ENCODE measurements at regions not wholly inside any gene's neighbourhood (a gene's known extent, or its start where the extent isn't known, plus 50 kb on each side); places are given as distances from the start of the nearest gene placed in this dataset.
A peak's percentile ranks its signal among the peaks of the same experiment; 100 is the strongest.

DNA sequence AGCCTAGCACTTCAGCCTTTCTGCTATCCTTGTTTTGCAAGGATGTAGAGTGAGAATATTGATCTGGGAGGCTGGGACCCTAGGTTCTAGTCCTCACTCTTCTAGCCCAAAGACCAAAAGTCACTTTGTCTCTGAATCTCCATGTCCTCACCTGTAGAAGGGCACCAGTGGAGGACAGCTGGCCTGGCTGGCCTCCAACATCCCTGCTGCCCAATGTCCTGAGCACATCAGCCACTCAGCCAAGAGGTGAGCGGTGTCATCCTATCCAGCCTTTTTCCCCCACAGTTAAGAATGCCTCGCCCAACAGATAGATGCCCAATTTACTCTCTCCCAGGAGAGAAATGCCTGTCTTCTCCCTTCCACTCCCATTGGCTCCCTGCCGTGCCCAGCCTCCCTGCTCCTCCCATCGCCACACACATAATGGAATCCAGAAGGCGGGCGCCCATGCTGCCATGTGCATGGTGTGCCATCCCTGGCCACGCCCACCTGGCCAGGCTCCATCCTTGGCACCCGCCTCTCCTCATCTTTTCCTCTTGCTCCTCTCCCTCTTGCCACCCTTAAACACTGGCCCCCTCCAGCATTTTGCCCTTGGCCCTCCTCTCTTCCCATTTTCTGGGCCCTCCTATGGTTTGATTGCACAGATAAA lies 157.3 kb upstream of the SDK2 start:
- no peak for DNase-seq (ENCODE audit: extremely low read depth, low read depth)

DNA sequence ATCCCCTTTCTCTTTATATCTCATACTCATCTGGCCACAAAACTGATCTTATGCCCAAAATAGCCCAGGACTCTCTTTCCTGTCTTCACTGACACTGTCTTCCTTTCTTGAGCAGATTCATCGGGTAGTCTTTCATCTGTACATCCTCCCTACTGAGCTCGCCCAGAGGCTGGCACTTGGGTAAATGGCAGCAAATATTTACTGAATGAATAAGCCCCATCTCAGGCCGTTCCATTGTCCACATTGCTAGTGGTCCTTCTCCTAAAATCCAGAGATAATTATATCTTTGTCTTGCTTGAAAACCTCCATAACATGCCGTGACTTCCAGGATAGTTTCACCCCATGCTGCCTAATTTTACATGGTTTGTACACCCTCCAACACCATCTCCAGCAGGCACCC lies 158.1 kb upstream of the SDK2 start:
- DNase-seq (ENCODE audit: extremely low read depth, low read depth), result no peak

DNA sequence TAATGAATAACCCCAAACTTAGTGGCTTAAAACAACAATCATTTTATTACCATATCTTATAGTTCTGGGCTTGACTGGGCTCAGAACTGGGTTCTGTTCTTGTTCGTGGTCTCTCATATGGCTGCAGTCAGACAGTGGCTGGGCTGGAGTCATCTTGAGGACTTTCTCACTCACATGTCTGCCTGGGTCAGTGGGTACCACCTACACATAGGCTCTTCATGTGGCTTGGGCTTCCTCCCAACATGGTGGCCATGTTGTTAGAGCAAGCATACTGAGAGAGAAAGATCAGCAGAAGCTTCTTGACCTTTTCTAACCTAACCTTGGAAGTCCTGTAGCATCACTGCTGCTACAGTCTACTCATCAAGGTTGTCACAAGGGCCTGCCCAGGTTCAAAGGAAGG lies 158.6 kb upstream of the SDK2 start:
- no peak for DNase-seq (ENCODE audit: extremely low read depth, low read depth)

GRCh38 chr17:73803964-73804435 lies 159.8 kb upstream of the SDK2 start:
- no peak for DNase-seq (ENCODE audit: extremely low read depth, low read depth)

DNA sequence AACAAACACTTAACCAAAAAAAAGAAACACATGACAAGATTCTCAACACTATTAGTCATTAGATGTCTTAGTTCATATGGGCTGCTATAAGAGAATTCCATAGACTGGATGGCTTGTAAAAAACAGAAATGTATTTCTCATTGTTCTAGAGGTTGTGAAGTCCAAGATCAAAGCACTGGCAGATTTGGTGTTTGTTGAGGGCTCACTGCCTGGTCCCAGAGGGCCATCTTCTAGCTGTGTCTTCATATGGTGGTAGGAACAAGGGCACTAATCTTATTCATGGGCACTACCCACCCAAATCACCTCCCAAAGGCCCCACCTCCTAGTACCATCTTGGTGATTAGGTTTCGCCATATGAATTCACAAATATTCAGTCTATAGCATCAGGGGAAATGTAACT lies 162.5 kb upstream of the SDK2 start:
- no peak for DNase-seq (ENCODE audit: extremely low read depth, low read depth)

DNA sequence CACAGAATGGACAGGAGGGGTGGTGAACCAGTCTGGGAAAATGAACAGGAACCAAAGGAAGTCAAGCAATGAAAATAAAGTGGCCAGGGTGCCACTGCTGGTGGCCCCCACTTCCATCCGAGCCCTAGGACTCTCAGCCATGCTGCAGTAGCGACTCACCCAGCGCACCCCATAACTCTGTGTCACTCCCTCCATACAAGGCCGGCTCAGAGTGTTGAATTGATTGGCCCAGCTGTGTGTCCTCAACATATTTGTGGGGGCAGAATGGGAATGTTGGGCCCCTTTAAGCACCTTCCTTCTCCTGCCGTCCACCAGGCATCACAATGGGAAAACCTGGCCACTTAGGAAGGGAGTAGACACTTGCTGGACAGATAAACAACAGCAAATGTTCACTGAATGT lies 169.0 kb upstream of the SDK2 start:
- no peak for DNase-seq (ENCODE audit: extremely low read depth, low read depth)

DNA sequence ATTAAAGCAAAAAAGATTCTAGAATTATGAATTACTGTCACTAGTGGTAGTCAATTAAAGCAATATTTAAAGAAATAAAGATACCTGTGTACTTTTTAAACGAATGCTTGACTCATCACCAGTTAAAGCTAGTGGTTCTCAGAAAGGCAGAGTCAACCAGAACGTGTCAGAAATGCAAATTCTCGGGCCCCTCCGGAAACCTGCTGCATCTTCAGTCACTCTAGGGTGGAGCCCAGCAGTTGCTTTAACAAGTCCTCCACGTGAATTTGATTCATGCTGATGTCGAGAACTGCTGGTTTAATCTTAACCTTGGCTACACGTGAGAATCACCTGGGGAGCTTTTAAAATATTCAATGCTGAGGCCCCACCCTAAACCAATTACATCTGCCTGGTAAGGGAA lies 169.8 kb upstream of the SDK2 start:
- no peak for DNase-seq (ENCODE audit: extremely low read depth, low read depth)

- no peak for DNase-seq (ENCODE audit: extremely low read depth, low read depth)
Measured at GRCh38 chr17:73815474-73815873, 171.2 kb upstream of the SDK2 start.

GRCh38 chr17:73819440-73820395 lies 175.5 kb upstream of the SDK2 start:
- DNase-seq (ENCODE audit: extremely low read depth, low read depth), result no peak

DNA sequence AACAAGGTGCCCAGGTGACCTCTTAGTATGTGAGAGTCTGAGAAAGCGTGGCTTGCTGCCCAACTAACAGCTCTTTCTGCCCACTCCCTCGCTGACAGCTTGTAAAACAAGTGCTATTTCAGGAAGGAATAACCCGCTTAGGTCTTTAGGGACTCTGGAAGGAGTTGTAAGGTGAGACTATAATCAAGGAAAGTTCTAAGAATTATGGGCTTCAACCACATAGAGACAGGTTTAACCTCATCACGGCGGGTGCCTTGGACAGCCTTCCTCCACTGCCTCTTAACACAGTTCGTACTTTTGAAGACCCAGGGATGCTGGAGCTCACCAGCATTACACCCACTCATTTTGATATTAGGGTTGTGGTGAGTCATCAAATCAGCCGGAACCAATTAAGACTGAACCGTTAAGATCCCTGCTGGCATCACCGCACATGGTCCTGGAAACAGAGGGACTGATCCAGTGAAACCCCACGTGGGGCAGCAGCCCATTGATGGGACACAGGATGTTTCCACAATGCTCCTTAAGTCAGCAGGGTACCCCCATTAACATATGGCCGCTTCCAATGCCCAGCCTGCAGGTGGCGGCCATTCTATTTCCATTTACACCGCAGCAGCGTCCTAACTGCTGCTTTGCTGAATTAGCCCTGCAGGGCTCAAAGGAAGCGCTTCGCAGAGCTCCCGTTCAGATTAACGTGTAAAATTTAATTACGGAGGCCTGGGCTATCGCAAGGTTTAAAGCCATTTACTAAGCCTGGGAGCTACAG lies 176.6 kb upstream of the SDK2 start:
- no peak for DNase-seq (ENCODE audit: extremely low read depth, low read depth)

GRCh38 chr17:73821665-73822064 lies 177.4 kb upstream of the SDK2 start:
- DNase-seq (ENCODE audit: extremely low read depth, low read depth), result no peak

DNA sequence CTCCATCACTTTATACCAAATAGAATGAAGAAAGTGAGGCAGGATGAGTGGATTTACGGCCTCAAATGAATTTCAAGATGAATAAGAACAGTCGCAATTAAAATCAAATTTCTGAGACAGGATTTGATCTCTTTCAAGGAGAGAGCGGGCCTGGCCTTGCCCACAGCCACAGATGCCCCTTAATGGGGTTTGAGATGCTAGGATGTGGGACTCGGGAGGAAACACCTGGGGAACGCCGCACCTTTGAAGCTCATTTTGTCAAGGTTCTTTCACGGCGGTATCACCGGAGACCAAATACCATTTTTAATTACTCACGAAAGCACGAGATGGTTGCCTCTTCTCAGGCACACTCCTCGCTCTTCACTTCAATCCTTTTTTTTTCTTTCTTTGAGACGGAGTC lies 178.1 kb upstream of the SDK2 start:
- no peak for DNase-seq (ENCODE audit: extremely low read depth, low read depth)

- no peak for DNase-seq (ENCODE audit: extremely low read depth, low read depth)
Measured at GRCh38 chr17:73823684-73824083, 179.4 kb upstream of the SDK2 start.

DNA sequence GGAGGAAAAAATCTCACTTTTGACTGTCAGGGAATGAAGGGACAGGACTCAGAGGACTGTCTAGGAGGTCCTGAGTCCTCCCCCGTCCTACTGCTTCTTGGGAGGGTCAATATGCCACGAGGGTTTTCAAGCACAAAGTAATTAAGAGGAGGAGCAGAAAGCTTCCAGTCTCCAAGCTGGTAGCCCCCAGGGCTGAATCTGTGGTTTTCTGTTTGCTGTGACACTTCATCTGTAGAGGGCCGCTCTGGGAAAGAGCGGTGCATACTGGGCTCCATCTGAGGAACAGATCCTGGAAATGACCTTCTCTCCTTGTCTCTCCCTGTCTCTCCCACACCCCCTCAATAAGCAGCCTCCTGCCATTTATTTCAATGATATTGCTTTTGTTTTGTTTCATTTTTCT lies 180.1 kb upstream of the SDK2 start:
- no peak for DNase-seq (ENCODE audit: extremely low read depth, low read depth)

GRCh38 chr17:73826181-73826871 lies 182.1 kb upstream of the SDK2 start:
- no peak for DNase-seq (ENCODE audit: extremely low read depth, low read depth)

DNA sequence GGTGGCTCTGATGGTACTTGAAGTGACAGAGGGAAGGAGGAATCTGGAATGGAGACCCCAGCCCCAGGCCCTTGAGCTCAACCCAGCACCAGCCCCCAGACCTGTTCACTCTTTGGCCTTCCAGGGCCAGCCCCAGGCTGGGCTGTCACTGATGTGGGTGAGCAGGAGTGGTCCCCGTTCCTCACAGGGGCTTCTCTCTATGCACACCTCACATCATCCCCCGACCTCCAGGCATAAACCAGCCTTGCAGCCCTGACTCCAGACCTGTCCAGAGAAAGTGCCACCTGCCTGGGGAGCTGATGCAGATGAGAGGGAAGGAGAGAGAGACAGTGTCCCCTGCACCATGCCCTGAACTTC lies 182.6 kb upstream of the SDK2 start:
- DNase-seq (ENCODE audit: extremely low read depth, low read depth), result no peak

DNA sequence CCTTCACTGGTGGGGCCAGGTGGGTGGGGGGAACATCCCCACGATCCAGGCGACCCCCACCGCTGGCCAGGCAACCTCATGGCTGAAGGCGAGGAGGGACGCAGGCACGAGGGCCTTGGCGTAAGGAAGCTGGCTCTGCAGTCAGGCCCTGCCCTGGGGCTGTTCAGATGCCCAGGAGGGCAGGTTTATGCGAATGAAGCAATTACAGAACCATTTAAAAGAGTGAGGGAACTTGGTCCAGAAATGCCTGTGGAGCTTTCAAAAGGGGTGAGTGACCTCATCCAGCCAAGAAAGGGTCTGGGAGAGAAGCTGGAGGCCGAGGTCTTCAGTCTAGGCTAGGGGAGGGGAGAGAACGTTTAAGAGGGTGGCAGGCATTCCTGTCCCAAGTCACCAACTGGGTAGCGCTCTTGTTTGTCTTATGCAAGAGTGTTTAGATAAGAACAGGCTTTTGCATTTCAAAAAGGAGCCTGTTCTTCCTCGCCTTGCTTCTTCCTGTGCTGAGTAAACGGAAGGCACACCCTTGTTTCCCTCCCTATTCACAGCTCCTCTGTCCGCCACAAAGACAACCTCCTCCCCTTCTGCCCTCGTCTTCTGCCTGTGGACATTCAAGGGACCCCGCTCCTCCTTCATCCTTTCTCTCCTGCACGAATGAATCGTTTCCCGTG lies 183.5 kb upstream of the SDK2 start:
- DNase-seq (ENCODE audit: extremely low read depth, low read depth), result peak; percentile 12

DNA sequence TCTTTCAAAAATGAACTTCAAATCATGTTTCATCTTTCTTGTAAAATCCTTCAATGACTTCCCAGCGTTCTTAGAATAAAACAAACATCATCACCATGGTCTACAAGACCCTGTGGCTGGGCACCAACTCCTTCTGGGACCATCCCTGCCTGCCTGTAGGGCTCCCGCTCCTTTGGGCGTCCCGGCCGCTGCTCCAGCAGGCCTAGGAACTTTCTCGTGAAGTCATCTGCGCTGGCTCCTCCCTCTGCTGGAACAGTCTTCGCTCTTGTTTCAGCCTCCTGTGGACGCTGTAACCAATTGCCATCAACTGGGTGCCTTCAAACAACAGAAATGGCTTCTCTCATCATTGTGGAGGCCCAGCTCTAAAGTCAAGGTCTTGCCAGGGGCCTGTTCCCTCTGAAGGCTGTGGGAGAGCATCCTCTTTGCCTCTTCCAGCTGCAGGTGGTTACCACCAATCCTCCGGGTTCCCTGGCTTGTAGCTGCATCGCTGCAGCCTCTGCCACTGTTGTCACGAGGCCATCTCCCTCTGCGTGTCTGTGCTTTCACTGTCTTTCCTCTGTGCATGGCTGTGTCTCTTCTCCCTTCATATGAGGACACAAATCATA lies 185.5 kb upstream of the SDK2 start:
- no peak for DNase-seq (ENCODE audit: extremely low read depth, low read depth)

GRCh38 chr17:73831699-73832098 lies 187.5 kb upstream of the SDK2 start:
- DNase-seq (ENCODE audit: extremely low read depth, low read depth), result no peak
